IMR-90 (cell line): ENCODE measurements at regions not wholly inside any gene's neighbourhood (a gene's known extent, or its start where the extent isn't known, plus 50 kb on each side); places are given as distances from the start of the nearest gene placed in this dataset.

Experiments used
- ATAC-seq: fragments of 200-7000 bp; cut with Tn5 transposase; 2 replicates; pipeline ENCODE4 v1.9.1; 2020; ENCODE audit warnings: low read depth, mild to moderate bottlenecking, moderate library complexity
- BruUV-seq: library from RNA; stranded (reverse); fragments of 400-500 nt; replicated peaks from 2 replicates; lab custom pipeline; 2021; lab: Mats Ljungman, UMichigan
- CTCF ChIA-PET: fragments of 300-600 bp; formaldehyde crosslinking; extraction: SDS; loops from one replicate; lab custom pipeline; 2021; ENCODE audit warnings: antibody characterized with exemption; lab: Yijun Ruan, JAX
- POLR2A ChIA-PET: fragments of 300-600 bp; sonication (Branson Sonifier 250); formaldehyde crosslinking; loops from one replicate; lab custom pipeline; 2022; ENCODE audit warnings: antibody characterized with exemption; ENCODE audit not compliant: unreplicated experiment; lab: Charles Lee
- DNase-seq: peaks from one replicate; pipeline ENCODE4 v3.0.0; 2013
- H2AFZ ChIP-seq: replicated peaks from 2 replicates; pipeline ENCODE3; 2013; ENCODE audit warnings: low read length, mild to moderate bottlenecking; ENCODE audit not compliant: poor library complexity
- H2AK5ac ChIP-seq: 2 replicates; pipeline ENCODE4 v1.6.1; 2013; ENCODE audit warnings: low read depth, low read length, inconsistent platforms
- H2AK9ac ChIP-seq: replicated peaks from 2 replicates; pipeline ENCODE3; 2013; ENCODE audit warnings: mild to moderate bottlenecking, low read depth, low read length, moderate library complexity; ENCODE audit not compliant: poor library complexity
- H2BK120ac ChIP-seq: 2 replicates; pipeline ENCODE4 v1.6.1; 2013; ENCODE audit warnings: low read depth, low read length, inconsistent platforms
- H2BK15ac ChIP-seq: 3 replicates; pipeline ENCODE4 v1.6.1; 2013; ENCODE audit warnings: low read depth, low read length, inconsistent platforms
- H2BK20ac ChIP-seq: 2 replicates; pipeline ENCODE4 v1.6.1; 2013; ENCODE audit warnings: low read depth, mild to moderate bottlenecking, inconsistent platforms, low read length, moderate library complexity
- H2BK5ac ChIP-seq: 2 replicates; pipeline ENCODE4 v1.6.1; 2013; ENCODE audit warnings: mild to moderate bottlenecking, low read depth, low read length, inconsistent platforms; ENCODE audit not compliant: poor library complexity, severe bottlenecking
- H3K14ac ChIP-seq: replicated peaks from 2 replicates; pipeline ENCODE4 v1.6.1; 2013; ENCODE audit warnings: low read depth, low read length, inconsistent platforms
- H3K18ac ChIP-seq: 2 replicates; pipeline ENCODE4 v1.6.1; 2013; ENCODE audit warnings: low read depth, low read length, control low read depth
- H3K23ac ChIP-seq: 2 replicates; pipeline ENCODE4 v1.6.1; 2013; ENCODE audit warnings: low read depth, low read length, inconsistent platforms
- H3K27ac ChIP-seq: 2 replicates; pipeline ENCODE4 v1.5.1; 2013; ENCODE audit warnings: mild to moderate bottlenecking, control low read depth, low read length; ENCODE audit not compliant: insufficient read depth
- H3K27me3 ChIP-seq: 2 replicates; pipeline ENCODE4 v1.6.1; 2013; ENCODE audit warnings: low read length; ENCODE audit not compliant: control insufficient read depth, insufficient read depth
- H3K36me3 ChIP-seq: 2 replicates; pipeline ENCODE4 v1.6.1; 2013; ENCODE audit warnings: low read length, mixed read lengths; ENCODE audit not compliant: control insufficient read depth, insufficient read depth
- H3K4ac ChIP-seq: 2 replicates; pipeline ENCODE4 v1.6.1; 2013; ENCODE audit warnings: low read depth, low read length, inconsistent platforms
- H3K4me1 ChIP-seq: 2 replicates; pipeline ENCODE4 v1.6.1; 2013; ENCODE audit warnings: low read length, mixed read lengths; ENCODE audit not compliant: control insufficient read depth, insufficient read depth
- H3K4me2 ChIP-seq: 2 replicates; pipeline ENCODE4 v1.6.1; 2013; ENCODE audit warnings: low read depth, mild to moderate bottlenecking, control low read depth, low read length, moderate library complexity
- H3K4me3 ChIP-seq: 2 replicates; pipeline ENCODE4 v1.5.1; 2013; ENCODE audit warnings: low read depth, mild to moderate bottlenecking, control low read depth, low read length, moderate library complexity; ENCODE audit not compliant: insufficient read depth
- H3K56ac ChIP-seq: 2 replicates; pipeline ENCODE4 v1.6.1; 2013; ENCODE audit warnings: low read length, inconsistent platforms; ENCODE audit not compliant: insufficient read depth; ENCODE audit errors: extremely low read depth
- H3K79me1 ChIP-seq, 2 experiments: 2 replicates each; pipeline ENCODE4 v1.6.1; 2013; ENCODE audit warnings: low read length in 2 of 2, inconsistent platforms in 1 of 2, low read depth in 1 of 2
- H3K9ac ChIP-seq: 2 replicates; pipeline ENCODE4 v1.6.1; 2013; ENCODE audit warnings: low read depth, low read length, control low read depth
- H3K9me1 ChIP-seq: 2 replicates; pipeline ENCODE4 v1.6.1; 2013; ENCODE audit warnings: low read length, inconsistent platforms; ENCODE audit not compliant: insufficient read depth
- H3K9me3 ChIP-seq: 2 replicates; pipeline ENCODE4 v1.6.1; 2013; ENCODE audit warnings: low read length; ENCODE audit not compliant: control insufficient read depth, insufficient read depth
- H4K20me1 ChIP-seq: 2 replicates; pipeline ENCODE4 v1.6.1; 2013; ENCODE audit warnings: low read length, inconsistent platforms; ENCODE audit not compliant: insufficient read depth
- H4K5ac ChIP-seq: 2 replicates; pipeline ENCODE4 v1.6.1; 2013; ENCODE audit warnings: mild to moderate bottlenecking, low read depth, low read length, control low read depth
- H4K8ac ChIP-seq, 2 experiments: 2 replicates each; pipeline ENCODE4 v1.6.1; 2013; ENCODE audit warnings: low read depth in 2 of 2, low read length in 2 of 2, control low read depth in 1 of 2, inconsistent platforms in 1 of 2
- H4K91ac ChIP-seq: 2 replicates; pipeline ENCODE4 v1.6.1; 2013; ENCODE audit warnings: low read depth, low read length, inconsistent platforms; ENCODE audit not compliant: insufficient read depth
- BHLHE40 ChIP-seq: fragments of 150-350 bp; IDR thresholded peaks from 2 replicates; pipeline ENCODE4 v1.6.1; 2016; ENCODE audit warnings: mild to moderate bottlenecking, low read depth, low read length
- CEBPB ChIP-seq: IDR thresholded peaks from 2 replicates; pipeline ENCODE4 v1.6.1; 2012; ENCODE audit warnings: low read depth, low read length, improper control_type of control experiment
- ELK1 ChIP-seq: fragments of 150-350 bp; IDR thresholded peaks from 2 replicates; pipeline ENCODE4 v1.6.1; 2016; ENCODE audit warnings: low read depth, mild to moderate bottlenecking, low read length, moderate library complexity, borderline replicate concordance
- FOS ChIP-seq: fragments of 150-350 bp; IDR thresholded peaks from 2 replicates; pipeline ENCODE4 v1.6.1; 2016; ENCODE audit warnings: low read depth, low read length
- MAFK ChIP-seq: IDR thresholded peaks from 2 replicates; pipeline ENCODE4 v1.6.1; 2012; ENCODE audit warnings: low read depth, low read length, improper control_type of control experiment
- MAZ ChIP-seq: IDR thresholded peaks from 2 replicates; pipeline ENCODE4 v1.6.1; 2012; ENCODE audit warnings: low read depth, mild to moderate bottlenecking, low read length, improper control_type of control experiment, moderate library complexity, borderline replicate concordance
- MXI1 ChIP-seq: IDR thresholded peaks from 2 replicates; pipeline ENCODE4 v1.6.1; 2012; ENCODE audit warnings: low read depth, mild to moderate bottlenecking, low read length, moderate library complexity, borderline replicate concordance
- POLR2A ChIP-seq: IDR thresholded peaks from 2 replicates; pipeline ENCODE4 v1.6.1; 2012; ENCODE audit warnings: mild to moderate bottlenecking, low read depth, low read length
- RAD21 ChIP-seq: IDR thresholded peaks from 2 replicates; pipeline ENCODE4 v1.6.1; 2012; ENCODE audit warnings: low read length, improper control_type of control experiment
- RFX5 ChIP-seq: IDR thresholded peaks from 2 replicates; pipeline ENCODE4 v1.8.0; 2012; ENCODE audit warnings: low read depth, mild to moderate bottlenecking, low read length, moderate library complexity
- SMC3 ChIP-seq: fragments of 150-350 bp; IDR thresholded peaks from 2 replicates; pipeline ENCODE4 v1.6.1; 2016; ENCODE audit warnings: low read depth, mild to moderate bottlenecking, antibody characterized with exemption, low read length, moderate library complexity
- WGBS, 2 experiments: methylation state at CpG; one replicate each; pipeline versions ENCODE4 v1.1.5 to v1.1.7; 2013; ENCODE audit warnings: missing lambda C conversion rate in 2 of 2; ENCODE audit not compliant: insufficient read length in 1 of 2; ENCODE audit errors: extremely low coverage in 2 of 2; 5-methylcytosine and 5-hydroxymethylcytosine counted together
- dilution Hi-C: fragments of 300-500 bp; cut with HindIII; formaldehyde crosslinking; loops from one replicate; pipeline ENCODE4 v1.14.3; 2018; ENCODE audit warnings: low sequenced_read_pairs; ENCODE audit not compliant: unreplicated experiment
- in situ Hi-C: fragments of 300-500 bp; cut with MboI; formaldehyde crosslinking; loops from 3 replicates; pipeline ENCODE4 v1.14.3; 2019; ENCODE audit warnings: low sequenced_read_pairs, inconsistent platforms, mixed read lengths
- intact Hi-C: fragments of 100-400 bp; cut with micrococcal nuclease; formaldehyde crosslinking; loops from 2 replicates; pipeline ENCODE4 v1.10.0; 2022
- TF ChIP-seq, protein P1 (sequence below): conservative IDR thresholded peaks from 2 replicates; pipeline ENCODE4 v1.5.1; 2012; ENCODE audit warnings: mild to moderate bottlenecking, low read depth, low read length, improper control_type of control experiment

- H3K23ac ChIP-seq: no peak overlapping the region
- no peaks in the 10 kb centered on the region for H3K79me1 ChIP-seq
- H3K9me1 ChIP-seq: no peaks in the 10 kb centered on the region
- no peaks in the 10 kb centered on the region for H3K9me3 ChIP-seq
- in situ Hi-C loops (no loop called here), intact Hi-C loops (no loop called here), dilution Hi-C loops (no loop called here)
- H2AK9ac ChIP-seq: no peak overlapping the region
- ChIA-PET POLR2A (no interaction called here), CTCF (no interaction called here)
- no peaks in the 10 kb centered on the region for H3K4me1 ChIP-seq
- WGBS, 2 experiments: 60% methylated on average over 1 of the region's 4 CpGs; no CpG with 5 or more reads in 1 of the 2 experiments
- H2BK20ac ChIP-seq: no peak overlapping the region
- no peak overlapping the region for H3K27ac ChIP-seq
- H3K9ac ChIP-seq: no peak overlapping the region
- peaks cover 26% of the 10 kb centered on the region for H3K27me3 ChIP-seq
- H4K20me1 ChIP-seq: no peaks in the 10 kb centered on the region
- no peak overlapping the region for H4K5ac ChIP-seq
- DNase-seq (no peak), ATAC-seq (no peak)
- H3K18ac ChIP-seq: no peak overlapping the region
- no peak overlapping the region for H2AK5ac ChIP-seq
- no peak overlapping the region for H3K4ac ChIP-seq
- no peak overlapping the region for H3K4me2 ChIP-seq
- H4K8ac ChIP-seq: no peak overlapping the region
- no peak overlapping the region for H2BK15ac ChIP-seq
- no peak overlapping the region for H3K56ac ChIP-seq
- no peak overlapping the region for H3K4me3 ChIP-seq
- no peak overlapping the region for H2BK5ac ChIP-seq
- H2BK120ac ChIP-seq: no peak overlapping the region
- no TSS peak for BruUV-seq
- H3K14ac ChIP-seq: no peak overlapping the region
- no peak for TF ChIP-seq ELK1
- TF ChIP-seq CEBPB: no peak
- no peak for TF ChIP-seq RFX5
- TF ChIP-seq SMC3: no peak
- TF ChIP-seq MXI1: no peak
- no peak for TF ChIP-seq BHLHE40
- TF ChIP-seq POLR2A: no peak
- no peak for TF ChIP-seq FOS
- TF ChIP-seq MAZ: no peak
- no peak for TF ChIP-seq MAFK
- no peak for TF ChIP-seq RAD21
- TF ChIP-seq, protein P1, sequence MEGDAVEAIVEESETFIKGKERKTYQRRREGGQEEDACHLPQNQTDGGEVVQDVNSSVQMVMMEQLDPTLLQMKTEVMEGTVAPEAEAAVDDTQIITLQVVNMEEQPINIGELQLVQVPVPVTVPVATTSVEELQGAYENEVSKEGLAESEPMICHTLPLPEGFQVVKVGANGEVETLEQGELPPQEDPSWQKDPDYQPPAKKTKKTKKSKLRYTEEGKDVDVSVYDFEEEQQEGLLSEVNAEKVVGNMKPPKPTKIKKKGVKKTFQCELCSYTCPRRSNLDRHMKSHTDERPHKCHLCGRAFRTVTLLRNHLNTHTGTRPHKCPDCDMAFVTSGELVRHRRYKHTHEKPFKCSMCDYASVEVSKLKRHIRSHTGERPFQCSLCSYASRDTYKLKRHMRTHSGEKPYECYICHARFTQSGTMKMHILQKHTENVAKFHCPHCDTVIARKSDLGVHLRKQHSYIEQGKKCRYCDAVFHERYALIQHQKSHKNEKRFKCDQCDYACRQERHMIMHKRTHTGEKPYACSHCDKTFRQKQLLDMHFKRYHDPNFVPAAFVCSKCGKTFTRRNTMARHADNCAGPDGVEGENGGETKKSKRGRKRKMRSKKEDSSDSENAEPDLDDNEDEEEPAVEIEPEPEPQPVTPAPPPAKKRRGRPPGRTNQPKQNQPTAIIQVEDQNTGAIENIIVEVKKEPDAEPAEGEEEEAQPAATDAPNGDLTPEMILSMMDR: no peak
- H2AFZ ChIP-seq: no peak overlapping the region
- no peaks in the 10 kb centered on the region for H3K36me3 ChIP-seq
- H4K91ac ChIP-seq: no peak overlapping the region
Observed at GRCh38 chrX:40415675-40416074, 165.1 kb upstream of the ATP6AP2 start.
